Osteoblast (primary cell): ENCODE measurements at regions not wholly inside any gene's neighbourhood (a gene's known extent, or its start where the extent isn't known, plus 50 kb on each side); places are given as distances from the start of the nearest gene placed in this dataset.
"Not testable (repeated sequence)": the region's sequence is repeated elsewhere in the genome, so short reads cannot be mapped to it uniquely, and the experiment has no call there.

Experiments
- DNase-seq: peaks from one replicate; pipeline ENCODE4 v3.0.0; 2011; ENCODE audit warnings: low spot score, mixed read lengths; ENCODE audit not compliant: insufficient read length; ENCODE audit errors: missing footprints
- H2AFZ ChIP-seq: 2 replicates; pipeline ENCODE4 v1.6.0; 2011; ENCODE audit warnings: mild to moderate bottlenecking, low read length
- H3K27ac ChIP-seq: 2 replicates; pipeline ENCODE4 v1.5.1; 2011; ENCODE audit warnings: mild to moderate bottlenecking, low read depth, low read length, moderate library complexity
- H3K27me3 ChIP-seq: 2 replicates; pipeline ENCODE4 v1.6.0; 2012; ENCODE audit warnings: mild to moderate bottlenecking, control low read depth, inconsistent platforms, low read length, moderate library complexity; ENCODE audit not compliant: insufficient read depth
- H3K36me3 ChIP-seq: 2 replicates; pipeline ENCODE4 v1.5.1; 2011; ENCODE audit warnings: mild to moderate bottlenecking, low read length, control low read depth, moderate library complexity; ENCODE audit not compliant: insufficient read depth
- H3K4me1 ChIP-seq: 2 replicates; pipeline ENCODE4 v1.5.1; 2011; ENCODE audit warnings: mild to moderate bottlenecking, low read length, control low read depth, moderate library complexity; ENCODE audit not compliant: insufficient read depth
- H3K4me2 ChIP-seq: 2 replicates; pipeline ENCODE4 v1.6.0; 2011; ENCODE audit warnings: mild to moderate bottlenecking, low read length; ENCODE audit not compliant: insufficient read depth
- H3K4me3 ChIP-seq: fragments of 200-600 bp; sonication (generic); 3 replicates; pipeline ENCODE4 v1.5.1; 2012; ENCODE audit warnings: mild to moderate bottlenecking, low read length, inconsistent platforms; ENCODE audit not compliant: insufficient read depth
- H3K79me2 ChIP-seq: 2 replicates; pipeline ENCODE4 v1.6.0; 2012; ENCODE audit warnings: mild to moderate bottlenecking, low read length, control low read depth, inconsistent platforms; ENCODE audit not compliant: insufficient read depth
- H3K9me3 ChIP-seq: 2 replicates; pipeline ENCODE4 v1.5.1; 2011; ENCODE audit warnings: low read depth, low read length, control low read depth
- H4K20me1 ChIP-seq: 2 replicates; pipeline ENCODE4 v1.6.0; 2012; ENCODE audit warnings: mild to moderate bottlenecking, low read length, control low read depth; ENCODE audit not compliant: insufficient read depth
- TF ChIP-seq, protein P1 (sequence below): IDR thresholded peaks from 2 replicates; pipeline ENCODE4 v1.5.1; 2011; ENCODE audit warnings: mild to moderate bottlenecking, low read depth, low read length, moderate library complexity; ENCODE audit errors: extremely low read depth

DNA sequence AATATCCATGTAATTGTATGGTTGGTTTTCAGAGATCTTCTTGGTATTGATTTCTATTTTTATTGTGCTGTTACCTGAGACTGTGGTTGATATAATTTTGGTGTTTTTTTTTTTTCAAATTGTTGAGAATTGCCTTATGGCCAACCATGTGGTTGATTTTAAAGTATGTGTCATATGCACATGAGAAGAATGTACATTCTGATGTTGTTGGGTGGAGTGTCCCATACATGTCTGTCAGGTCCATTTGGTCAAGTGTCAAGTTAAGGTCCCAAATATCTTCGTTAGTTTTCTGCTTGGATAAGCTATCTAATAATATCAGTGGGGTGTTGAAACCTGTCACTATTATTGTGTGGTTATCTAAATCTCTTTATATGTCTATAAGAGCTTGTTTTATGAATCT, 160.0 kb upstream of the ITGA1 start:
- H3K79me2 ChIP-seq, result no peaks in the 10 kb centered on the region
- H3K36me3 ChIP-seq, result no peaks in the 10 kb centered on the region
- H2AFZ ChIP-seq, result no peak overlapping the region
- TF ChIP-seq, protein P1, sequence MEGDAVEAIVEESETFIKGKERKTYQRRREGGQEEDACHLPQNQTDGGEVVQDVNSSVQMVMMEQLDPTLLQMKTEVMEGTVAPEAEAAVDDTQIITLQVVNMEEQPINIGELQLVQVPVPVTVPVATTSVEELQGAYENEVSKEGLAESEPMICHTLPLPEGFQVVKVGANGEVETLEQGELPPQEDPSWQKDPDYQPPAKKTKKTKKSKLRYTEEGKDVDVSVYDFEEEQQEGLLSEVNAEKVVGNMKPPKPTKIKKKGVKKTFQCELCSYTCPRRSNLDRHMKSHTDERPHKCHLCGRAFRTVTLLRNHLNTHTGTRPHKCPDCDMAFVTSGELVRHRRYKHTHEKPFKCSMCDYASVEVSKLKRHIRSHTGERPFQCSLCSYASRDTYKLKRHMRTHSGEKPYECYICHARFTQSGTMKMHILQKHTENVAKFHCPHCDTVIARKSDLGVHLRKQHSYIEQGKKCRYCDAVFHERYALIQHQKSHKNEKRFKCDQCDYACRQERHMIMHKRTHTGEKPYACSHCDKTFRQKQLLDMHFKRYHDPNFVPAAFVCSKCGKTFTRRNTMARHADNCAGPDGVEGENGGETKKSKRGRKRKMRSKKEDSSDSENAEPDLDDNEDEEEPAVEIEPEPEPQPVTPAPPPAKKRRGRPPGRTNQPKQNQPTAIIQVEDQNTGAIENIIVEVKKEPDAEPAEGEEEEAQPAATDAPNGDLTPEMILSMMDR, result no peak
- H4K20me1 ChIP-seq, result no peaks in the 10 kb centered on the region
- H3K4me1 ChIP-seq, result no peaks in the 10 kb centered on the region
- no peak for DNase-seq
- H3K27ac ChIP-seq, result no peak overlapping the region
- no peak overlapping the region for H3K4me3 ChIP-seq
- no peaks in the 10 kb centered on the region for H3K9me3 ChIP-seq
- no peaks in the 10 kb centered on the region for H3K27me3 ChIP-seq
- H3K4me2 ChIP-seq, result no peak overlapping the region

DNA sequence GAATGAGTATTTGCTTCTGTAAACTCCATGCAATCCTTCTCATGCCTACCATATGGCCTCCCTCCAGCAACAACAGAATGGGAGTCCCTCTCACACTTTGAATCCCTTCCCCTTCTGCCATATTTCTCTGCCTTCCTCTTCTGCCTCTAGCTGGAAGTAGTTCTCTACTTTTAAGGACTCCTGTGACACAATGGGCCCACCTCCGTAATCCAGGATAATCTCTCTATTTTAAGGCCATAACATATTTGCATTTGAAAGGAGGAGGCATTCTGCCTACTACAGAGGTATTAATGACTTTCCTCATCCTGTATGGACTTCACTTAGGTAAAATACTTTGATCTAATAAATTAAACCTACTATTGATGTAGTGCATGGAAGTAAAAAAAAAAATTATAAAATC, 155.4 kb upstream of the ITGA1 start:
- H3K4me1 ChIP-seq, result no peaks in the 10 kb centered on the region
- H3K9me3 ChIP-seq, result no peaks in the 10 kb centered on the region
- H3K36me3 ChIP-seq, result no peaks in the 10 kb centered on the region
- DNase-seq, result no peak
- no peaks in the 10 kb centered on the region for H3K27me3 ChIP-seq
- no peaks in the 10 kb centered on the region for H4K20me1 ChIP-seq
- no peak overlapping the region for H3K4me3 ChIP-seq
- TF ChIP-seq, protein P1, result no peak
- no peaks in the 10 kb centered on the region for H3K79me2 ChIP-seq
- no peak overlapping the region for H3K27ac ChIP-seq
- H2AFZ ChIP-seq, result no peak overlapping the region
- H3K4me2 ChIP-seq, result no peak overlapping the region

DNA sequence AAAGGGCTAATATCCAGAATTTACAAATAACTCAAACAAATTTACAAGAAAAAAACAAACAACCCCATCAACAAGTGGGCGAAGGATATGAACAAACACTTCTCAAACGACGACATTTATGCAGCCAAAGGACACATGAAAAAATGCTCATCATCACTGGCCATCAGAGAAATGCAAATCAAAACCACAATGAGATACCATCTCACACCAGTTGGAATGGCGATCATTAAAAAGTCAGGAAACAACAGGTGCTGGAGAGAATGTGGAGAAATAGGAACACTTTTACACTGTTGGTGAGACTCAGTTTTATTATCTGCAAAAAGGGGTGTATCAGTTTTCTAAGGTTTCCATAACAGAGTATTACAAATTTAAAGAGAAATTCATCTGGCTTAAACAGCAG, 153.5 kb upstream of the ITGA1 start:
- H3K9me3 ChIP-seq, H3K27ac ChIP-seq, H3K36me3 ChIP-seq, H3K4me1 ChIP-seq, DNase-seq, H3K4me3 ChIP-seq, H3K4me2 ChIP-seq, H3K27me3 ChIP-seq, H4K20me1 ChIP-seq, H2AFZ ChIP-seq, H3K79me2 ChIP-seq: not testable (repeated sequence)

DNA sequence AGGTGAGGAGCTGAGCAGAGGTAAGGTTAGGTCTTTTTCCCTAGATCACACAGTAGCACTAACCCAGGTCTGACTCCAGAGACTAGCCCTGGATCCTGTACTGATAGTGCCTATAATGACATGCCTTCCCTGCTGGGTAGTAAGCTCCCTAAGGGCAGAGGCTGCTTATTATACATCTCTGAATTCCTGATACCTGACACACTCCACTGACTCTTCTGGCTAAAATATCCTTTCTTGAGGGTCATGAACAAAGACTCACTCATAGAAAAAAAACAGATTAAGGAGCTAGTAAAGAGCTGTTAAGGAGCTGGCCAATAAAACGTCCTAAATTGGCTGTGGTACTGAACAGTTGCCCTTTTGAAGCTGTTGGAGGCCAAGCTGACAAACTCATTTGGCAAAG, 149.0 kb upstream of the ITGA1 start:
- no peaks in the 10 kb centered on the region for H4K20me1 ChIP-seq
- H3K4me2 ChIP-seq, result no peak overlapping the region
- H3K79me2 ChIP-seq, result no peaks in the 10 kb centered on the region
- no peaks in the 10 kb centered on the region for H3K4me1 ChIP-seq
- no peak overlapping the region for H3K27ac ChIP-seq
- H3K4me3 ChIP-seq, result no peak overlapping the region
- no peaks in the 10 kb centered on the region for H3K36me3 ChIP-seq
- H3K9me3 ChIP-seq, result no peaks in the 10 kb centered on the region
- TF ChIP-seq, protein P1, result no peak
- no peaks in the 10 kb centered on the region for H3K27me3 ChIP-seq
- DNase-seq, result no peak
- H2AFZ ChIP-seq, result no peak overlapping the region

DNA sequence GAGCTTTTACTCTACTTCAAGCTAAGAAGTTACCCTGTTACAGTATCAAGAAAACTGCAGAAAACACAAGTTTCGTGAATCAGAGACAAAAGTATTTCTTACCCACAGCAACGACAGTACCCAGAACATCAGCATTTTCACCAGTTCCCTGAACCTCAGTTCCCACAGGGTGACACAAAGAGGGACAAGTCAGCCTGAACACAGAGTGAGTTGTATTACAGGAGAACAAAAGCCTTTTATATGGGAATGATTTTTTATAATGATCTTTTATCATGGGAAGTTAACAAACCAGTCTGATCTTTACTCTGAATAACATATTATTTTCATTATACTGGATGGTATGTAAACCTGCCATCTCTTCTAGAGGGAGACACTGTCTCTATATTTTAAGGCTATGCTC, 139.0 kb upstream of the ITGA1 start:
- Histone ChIP-seq H3K4me2 (no peak overlapping the region), H2AFZ (no peak overlapping the region), H3K36me3 (no peaks in the 10 kb centered on the region), H3K79me2 (no peaks in the 10 kb centered on the region), H3K4me3 (no peak overlapping the region), H3K4me1 (no peaks in the 10 kb centered on the region), H3K27ac (no peak overlapping the region), H3K27me3 (no peaks in the 10 kb centered on the region), H4K20me1 (no peaks in the 10 kb centered on the region), H3K9me3 (no peaks in the 10 kb centered on the region)
- no peak for DNase-seq
- TF ChIP-seq, protein P1, result no peak
